ENCODE measurements at regions not wholly inside any gene's neighbourhood (a gene's known extent, or its start where the extent isn't known, plus 50 kb on each side); places are given as distances from the start of the nearest gene placed in this dataset.

DNA sequence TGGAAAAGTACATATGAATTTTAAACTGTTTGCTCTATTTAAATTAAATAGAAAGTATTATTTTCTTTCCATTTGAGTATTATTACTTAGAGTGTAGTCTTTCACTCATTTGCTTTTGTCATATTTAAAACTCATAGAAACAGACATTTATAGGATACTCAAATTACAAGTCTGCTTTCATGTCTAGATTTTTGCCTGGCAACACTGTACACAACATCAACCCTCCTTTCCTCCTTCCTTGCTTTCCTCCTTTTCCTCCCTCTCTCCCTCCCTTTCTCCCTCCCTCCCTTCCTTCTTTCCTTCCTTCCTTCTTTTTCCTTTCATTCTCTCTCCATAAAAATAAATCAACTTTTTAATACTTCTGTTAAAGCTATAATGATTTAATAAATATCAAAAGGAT lies 2361.2 kb downstream of the ARAP2 start:
- no peaks in the 10 kb centered on the region for H3K27me3 Mint-ChIP-seq
- TF ChIP-seq, protein P1, sequence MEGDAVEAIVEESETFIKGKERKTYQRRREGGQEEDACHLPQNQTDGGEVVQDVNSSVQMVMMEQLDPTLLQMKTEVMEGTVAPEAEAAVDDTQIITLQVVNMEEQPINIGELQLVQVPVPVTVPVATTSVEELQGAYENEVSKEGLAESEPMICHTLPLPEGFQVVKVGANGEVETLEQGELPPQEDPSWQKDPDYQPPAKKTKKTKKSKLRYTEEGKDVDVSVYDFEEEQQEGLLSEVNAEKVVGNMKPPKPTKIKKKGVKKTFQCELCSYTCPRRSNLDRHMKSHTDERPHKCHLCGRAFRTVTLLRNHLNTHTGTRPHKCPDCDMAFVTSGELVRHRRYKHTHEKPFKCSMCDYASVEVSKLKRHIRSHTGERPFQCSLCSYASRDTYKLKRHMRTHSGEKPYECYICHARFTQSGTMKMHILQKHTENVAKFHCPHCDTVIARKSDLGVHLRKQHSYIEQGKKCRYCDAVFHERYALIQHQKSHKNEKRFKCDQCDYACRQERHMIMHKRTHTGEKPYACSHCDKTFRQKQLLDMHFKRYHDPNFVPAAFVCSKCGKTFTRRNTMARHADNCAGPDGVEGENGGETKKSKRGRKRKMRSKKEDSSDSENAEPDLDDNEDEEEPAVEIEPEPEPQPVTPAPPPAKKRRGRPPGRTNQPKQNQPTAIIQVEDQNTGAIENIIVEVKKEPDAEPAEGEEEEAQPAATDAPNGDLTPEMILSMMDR (IDR thresholded peaks at IDR 0.05) = no peak
- peaks cover 9% of the 10 kb centered on the region for H3K9me3 Mint-ChIP-seq
- no peak overlapping the region for H3K4me3 Mint-ChIP-seq
- H3K4me1 Mint-ChIP-seq = no peaks in the 10 kb centered on the region
- H3K27ac Mint-ChIP-seq = no peak overlapping the region
- ATAC-seq (ENCODE audit: low read depth) (no peak), DNase-seq (no peak)
- no peaks in the 10 kb centered on the region for H3K36me3 Mint-ChIP-seq (ENCODE audit: low read depth)
- ChIA-PET CTCF (no interaction called here), POLR2A (no interaction called here)
- intact Hi-C loops (cut with micrococcal nuclease) = no loop called here

DNA sequence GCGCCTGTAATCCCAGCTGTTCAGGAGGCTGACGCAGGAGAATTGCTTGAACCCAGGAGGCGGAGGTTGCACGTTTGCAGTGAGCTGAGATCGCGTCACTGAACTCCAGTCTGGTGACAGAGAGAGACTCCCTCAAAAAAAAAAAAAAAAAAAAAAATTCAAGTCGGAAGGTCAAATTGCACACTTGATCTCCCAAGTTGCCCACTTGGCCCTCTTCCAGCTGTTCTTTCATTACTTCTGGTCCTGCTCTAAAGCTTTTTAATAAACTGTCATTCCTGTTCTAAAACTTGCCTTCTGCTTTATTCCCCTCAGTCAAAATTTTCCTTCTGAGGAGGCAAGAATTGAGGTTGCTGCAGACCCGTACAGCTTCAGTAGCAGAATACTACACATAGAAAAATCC lies 2358.0 kb downstream of the ARAP2 start:
- intact Hi-C loops (cut with micrococcal nuclease) = no loop called here
- Mint-ChIP-seq H3K36me3 (ENCODE audit: low read depth) (no peaks in the 10 kb centered on the region), H3K27ac (no peak overlapping the region), H3K4me3 (no peak overlapping the region), H3K4me1 (no peaks in the 10 kb centered on the region), H3K9me3 (no peaks in the 10 kb centered on the region), H3K27me3 (no peaks in the 10 kb centered on the region)
- ATAC-seq (ENCODE audit: low read depth) = no peak
- ChIA-PET CTCF (no interaction called here), POLR2A (no interaction called here)
- DNase-seq = no peak
- TF ChIP-seq, protein P1 (IDR thresholded peaks at IDR 0.05) = no peak

DNA sequence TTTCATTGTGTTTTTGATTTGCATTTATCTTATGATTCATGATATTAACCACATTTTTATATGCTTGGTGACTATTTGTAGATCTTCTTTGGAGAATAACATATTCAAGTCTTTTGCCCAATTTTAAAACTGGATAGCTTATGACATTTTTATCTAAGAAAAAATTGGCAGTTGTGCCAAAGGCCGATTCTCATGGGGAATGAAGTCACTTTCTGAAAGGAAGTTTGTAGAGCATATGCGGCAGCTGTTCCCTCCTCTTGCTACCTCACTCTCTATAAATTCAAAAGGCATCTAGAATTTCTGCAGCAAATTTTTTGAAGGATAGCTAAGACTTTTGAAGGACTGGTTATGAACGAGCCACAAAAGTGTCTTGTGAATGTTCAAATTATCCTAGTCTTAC lies 2353.5 kb downstream of the ARAP2 start:
- CTCF ChIA-PET = no interaction called here
- H3K4me1 Mint-ChIP-seq = no peaks in the 10 kb centered on the region
- POLR2A ChIA-PET = no interaction called here
- H3K27ac Mint-ChIP-seq = no peak overlapping the region
- TF ChIP-seq, protein P1 (IDR thresholded peaks at IDR 0.05) = no peak
- DNase-seq (no peak), ATAC-seq (ENCODE audit: low read depth) (no peak)
- intact Hi-C loops (cut with micrococcal nuclease) = no loop called here
- no peak overlapping the region for H3K4me3 Mint-ChIP-seq
- peaks cover 2% of the 10 kb centered on the region for H3K9me3 Mint-ChIP-seq
- H3K36me3 Mint-ChIP-seq (ENCODE audit: low read depth) = no peaks in the 10 kb centered on the region
- H3K27me3 Mint-ChIP-seq = no peaks in the 10 kb centered on the region

DNA sequence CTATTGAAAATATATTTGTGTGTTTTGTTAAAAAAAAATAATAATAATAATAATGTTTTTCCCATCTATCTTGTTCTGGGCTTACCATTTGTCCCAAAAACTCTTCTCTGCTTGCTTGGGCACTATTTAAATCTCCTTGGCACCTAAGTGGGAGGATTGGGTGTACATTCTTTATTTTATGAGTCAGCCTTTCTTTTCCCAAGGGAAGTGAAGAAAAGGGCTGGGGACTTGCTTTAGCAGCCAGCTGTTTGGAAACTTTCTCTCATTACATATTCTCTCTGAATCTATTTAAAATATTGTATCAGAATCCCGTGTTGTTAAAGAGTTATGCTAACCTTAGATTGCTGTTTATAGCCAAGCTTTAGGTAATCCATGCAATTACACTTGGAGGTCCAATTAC lies 2332.4 kb downstream of the ARAP2 start:
- POLR2A ChIA-PET = no interaction called here
- TF ChIP-seq, protein P1 (IDR thresholded peaks at IDR 0.05) = no peak
- Mint-ChIP-seq H3K27ac (no peak overlapping the region), H3K9me3 (peaks cover 5% of the 10 kb centered on the region), H3K36me3 (ENCODE audit: low read depth) (no peaks in the 10 kb centered on the region), H3K4me1 (no peaks in the 10 kb centered on the region), H3K4me3 (no peak overlapping the region), H3K27me3 (no peaks in the 10 kb centered on the region)
- ATAC-seq (ENCODE audit: low read depth) (no peak), DNase-seq (no peak)
- intact Hi-C loops (cut with micrococcal nuclease) = no loop called here
- CTCF ChIA-PET = no interaction called here

DNA sequence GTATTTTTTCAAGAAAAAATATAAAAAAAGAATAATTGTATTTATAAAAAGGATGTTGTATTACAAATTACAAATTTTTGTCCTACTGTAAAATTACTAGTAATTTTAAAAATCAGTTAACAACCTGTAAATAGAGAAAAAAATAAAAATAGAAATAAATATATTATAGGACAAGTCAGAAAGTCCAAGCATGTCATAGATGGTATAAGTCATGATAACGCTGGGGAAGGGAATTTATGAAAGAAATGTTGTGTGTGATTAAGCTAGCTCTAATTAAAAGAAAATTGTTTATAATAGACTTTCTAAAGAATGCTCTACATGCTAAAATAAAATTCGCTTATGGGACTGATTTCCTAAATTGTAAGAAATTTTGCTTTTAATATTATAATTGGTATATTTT lies 2329.9 kb downstream of the ARAP2 start:
- no peak for DNase-seq
- Mint-ChIP-seq H3K9me3 (peaks cover 3% of the 10 kb centered on the region), H3K27ac (no peak overlapping the region), H3K36me3 (ENCODE audit: low read depth) (no peaks in the 10 kb centered on the region), H3K27me3 (no peaks in the 10 kb centered on the region), H3K4me3 (no peak overlapping the region), H3K4me1 (no peaks in the 10 kb centered on the region)
- intact Hi-C loops (cut with micrococcal nuclease) = no loop called here
- TF ChIP-seq, protein P1 (IDR thresholded peaks at IDR 0.05) = no peak
- POLR2A ChIA-PET = no interaction called here
- no peak for ATAC-seq (ENCODE audit: low read depth)
- CTCF ChIA-PET = no interaction called here

Data from activated B cell treated with CpG ODN at 0.5 μM for 24 hours (primary cell).